HG03469 (cell line): ENCODE measurements at regions not wholly inside any gene's neighbourhood (a gene's known extent, or its start where the extent isn't known, plus 50 kb on each side); places are given as distances from the start of the nearest gene placed in this dataset.
"Not testable (repeated sequence)": the region's sequence is repeated elsewhere in the genome, so short reads cannot be mapped to it uniquely, and the experiment has no call there.

Experiments used
- ATAC-seq: cut with Tn5 transposase; IDR thresholded peaks from one replicate; pipeline ENCODE4 v1.9.1; 2021; ENCODE audit warnings: mild to moderate bottlenecking, moderate library complexity, moderate number of reproducible peaks; ENCODE audit not compliant: unreplicated experiment

DNA sequence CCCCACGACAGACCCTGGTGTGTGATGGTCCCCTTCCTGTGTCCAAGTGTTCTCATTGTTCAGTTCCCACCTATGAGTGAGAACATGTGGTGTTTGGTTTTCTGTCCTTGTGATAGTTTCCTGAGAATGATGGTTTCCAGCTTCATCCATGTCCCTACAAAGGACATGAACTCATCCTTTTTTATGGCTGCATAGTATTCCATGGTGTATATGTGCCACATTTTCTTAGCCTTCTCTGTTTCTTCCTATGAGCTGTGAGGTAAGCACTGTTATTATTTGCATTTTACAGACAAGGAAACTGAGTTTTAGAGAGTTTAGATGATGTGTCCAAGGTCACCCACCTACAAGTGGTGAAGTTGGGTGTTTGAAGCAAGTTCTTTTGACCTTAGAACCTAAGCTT lies 51.1 kb upstream of the BNC1 start:
- ATAC-seq: not testable (repeated sequence)

DNA sequence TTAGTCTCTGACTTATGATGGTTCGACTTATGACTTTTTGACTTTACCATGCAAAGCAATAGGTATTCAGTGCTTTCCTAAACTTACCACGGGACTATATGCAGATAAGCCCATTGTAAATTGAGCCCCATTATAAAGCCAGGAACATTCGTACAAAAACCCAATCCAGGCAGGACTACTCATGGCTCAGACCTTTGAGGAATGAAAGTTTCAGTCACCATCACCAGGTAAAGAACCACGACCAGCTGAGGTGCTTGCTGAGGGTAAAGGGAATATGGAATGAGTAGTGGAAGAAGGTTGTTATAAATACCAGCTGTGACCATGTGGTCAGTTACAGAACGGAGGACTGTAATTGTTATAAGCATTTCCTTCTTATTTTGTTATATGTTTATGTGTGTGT lies 54.9 kb upstream of the BNC1 start:
- no peak for ATAC-seq

DNA sequence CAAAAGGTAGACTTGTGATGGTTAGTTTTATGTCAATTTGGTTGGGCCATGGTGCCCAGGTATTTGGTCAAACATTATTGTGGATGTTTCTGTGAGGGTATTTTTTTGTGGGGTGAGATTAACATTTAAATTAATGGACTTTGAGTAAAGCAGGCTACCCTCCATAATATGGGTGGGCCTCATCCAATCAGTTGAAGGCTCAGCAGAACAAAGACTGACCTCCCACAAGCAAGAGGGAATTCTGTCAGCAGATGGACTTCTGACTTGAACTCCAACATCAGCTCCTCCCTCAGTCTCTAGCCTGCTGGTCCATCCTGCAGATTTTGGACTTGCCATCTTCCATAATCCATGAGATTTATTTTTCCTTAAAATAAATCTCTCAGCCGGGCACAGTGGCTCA lies 55.6 kb upstream of the BNC1 start:
- no peak for ATAC-seq

DNA sequence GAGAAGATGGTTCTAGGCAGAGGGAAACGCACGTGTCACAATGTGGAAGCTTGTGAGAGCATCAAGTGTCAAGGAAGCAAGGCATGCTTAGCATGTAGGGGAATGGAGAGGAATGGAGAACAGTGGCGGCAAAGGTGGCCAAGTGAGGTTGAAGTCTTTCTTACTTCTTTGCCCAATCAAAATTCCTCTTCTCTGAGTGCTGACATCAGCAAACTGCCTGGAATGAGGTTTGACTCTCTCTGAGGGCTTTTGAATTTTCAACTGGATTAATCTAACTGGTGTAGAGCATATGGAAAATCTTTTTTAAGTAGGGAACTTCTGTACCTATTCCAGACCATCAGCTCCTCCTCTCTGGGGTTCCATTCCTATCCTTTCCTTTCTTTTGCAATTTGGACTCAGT lies 61.9 kb upstream of the BNC1 start:
- ATAC-seq: no peak

DNA sequence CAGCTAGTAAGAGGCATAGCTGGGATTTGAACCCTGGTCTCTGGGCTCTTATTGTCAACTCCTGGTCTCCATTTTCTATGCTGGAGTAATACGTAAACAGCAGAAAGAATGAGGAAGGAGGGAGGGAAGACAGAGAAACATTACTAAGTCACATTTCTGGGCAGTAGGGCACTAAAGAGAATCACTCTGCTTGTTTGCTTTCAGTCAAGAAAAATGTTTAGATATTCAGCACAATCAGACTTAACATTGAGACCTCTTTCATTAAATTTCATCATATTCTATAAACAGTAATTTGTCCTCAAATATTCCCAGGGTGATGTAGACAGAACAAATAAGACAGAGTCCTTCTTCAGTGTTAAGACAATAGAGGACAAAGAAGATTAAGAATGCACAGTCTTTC lies 67.7 kb upstream of the BNC1 start:
- ATAC-seq: no peak

DNA sequence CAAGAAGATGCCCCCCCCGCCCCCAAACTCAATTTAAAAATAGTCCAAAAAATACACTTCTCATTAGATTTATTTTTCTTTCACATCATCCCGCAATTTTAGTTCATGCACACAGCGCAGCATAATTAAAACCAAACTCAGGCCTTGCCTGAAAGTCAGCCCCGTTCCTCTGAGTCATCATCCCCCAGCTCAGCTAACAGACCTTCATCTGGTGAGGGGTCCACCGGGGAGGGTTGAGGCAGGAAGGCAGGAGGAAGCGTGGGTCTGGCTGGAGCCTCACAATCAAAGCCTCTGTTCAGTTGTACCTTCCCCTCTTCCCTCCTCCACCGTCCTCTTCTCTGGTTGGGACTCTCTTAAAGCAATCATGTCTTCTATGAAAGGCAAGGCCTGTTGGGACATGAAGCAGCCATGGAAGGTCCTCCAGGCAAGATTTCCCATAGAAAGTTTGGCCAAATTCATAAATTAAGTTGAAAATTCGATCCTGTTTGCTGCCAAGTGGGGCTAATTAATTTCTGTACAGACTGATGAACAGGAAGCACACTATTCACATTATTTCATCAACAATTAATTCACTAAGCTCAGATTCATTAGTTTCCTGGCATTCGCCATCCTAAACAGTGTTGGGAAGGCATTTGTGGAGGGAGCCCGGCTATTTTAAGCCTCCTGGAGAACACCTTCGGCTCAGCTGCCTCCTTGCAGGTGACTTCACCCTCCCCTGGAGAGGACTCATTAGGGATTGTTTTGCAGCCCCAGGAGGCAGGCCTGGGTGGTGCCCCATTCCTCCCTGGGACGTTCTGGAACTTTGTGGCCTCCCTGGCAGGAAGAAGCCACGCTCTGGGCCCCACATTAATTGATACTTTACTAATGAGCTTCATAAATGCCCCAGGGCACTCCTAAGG lies 72.3 kb upstream of the BNC1 start:
- ATAC-seq: no peak

DNA sequence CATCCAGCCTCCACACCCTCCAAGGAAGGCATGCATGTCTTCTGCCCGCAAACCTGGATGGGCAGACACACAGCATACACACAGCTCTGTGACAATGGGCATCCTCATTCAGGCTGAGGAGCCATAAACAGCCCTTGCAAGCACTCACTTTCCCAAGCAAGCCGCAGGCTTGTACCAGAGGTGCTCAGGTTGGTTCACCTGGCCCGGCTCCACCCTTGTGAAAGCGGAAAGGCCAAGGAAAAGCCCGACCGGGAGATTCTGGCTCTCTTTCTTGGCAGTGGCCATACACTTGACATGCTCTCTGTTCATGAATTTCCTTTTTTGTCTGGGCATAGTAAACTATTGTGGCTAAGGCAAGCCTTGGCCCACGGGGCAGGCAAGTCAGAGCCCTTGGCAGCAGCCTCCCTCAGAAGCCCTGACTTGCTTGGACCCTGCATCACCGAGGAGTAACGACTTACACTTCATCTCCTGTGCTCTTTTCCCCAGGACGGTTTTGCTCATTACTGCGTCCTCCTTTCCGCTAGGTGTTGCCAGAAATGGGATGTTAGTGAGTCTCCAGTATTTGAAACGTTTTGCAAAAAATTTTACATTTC lies 74.6 kb upstream of the BNC1 start:
- no peak for ATAC-seq

DNA sequence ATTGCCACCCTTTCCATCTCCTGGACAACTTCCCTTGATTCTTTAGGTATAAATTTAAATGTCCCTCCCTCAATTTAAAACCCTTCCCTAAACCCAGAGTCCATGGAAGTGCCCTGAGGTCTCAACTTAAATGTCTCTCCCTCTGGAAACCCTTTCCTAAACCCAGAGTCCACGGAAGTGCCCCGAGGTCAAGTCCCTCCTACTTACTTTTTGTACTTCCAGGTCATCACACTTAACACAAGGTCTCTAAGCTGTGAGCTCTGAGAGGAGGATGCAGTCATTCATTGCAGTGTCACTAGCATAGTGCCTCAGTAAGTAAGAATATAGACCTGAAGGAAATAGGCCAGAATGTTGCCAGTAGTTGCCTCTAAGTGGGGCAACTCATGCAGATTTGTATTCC lies 78.2 kb upstream of the BNC1 start:
- no peak for ATAC-seq

DNA sequence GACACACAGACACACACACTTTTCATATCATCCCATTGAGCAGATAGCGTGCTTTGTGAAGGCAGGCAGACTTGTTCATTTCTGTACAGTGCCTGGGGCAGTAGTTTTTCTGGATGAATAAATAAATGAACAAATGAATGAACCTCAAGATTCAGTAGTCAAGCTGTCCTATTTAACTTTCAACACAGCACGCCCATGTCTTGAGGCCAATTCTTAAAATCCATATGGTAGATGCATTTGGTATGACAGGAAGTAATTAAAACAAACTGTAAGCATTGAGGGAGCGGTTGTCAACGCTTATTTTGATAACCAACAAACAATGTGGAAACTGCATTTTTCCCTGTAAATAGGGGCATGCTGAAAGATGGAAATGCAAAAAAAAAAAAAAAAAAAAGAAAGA lies 80.0 kb upstream of the BNC1 start:
- ATAC-seq: no peak

DNA sequence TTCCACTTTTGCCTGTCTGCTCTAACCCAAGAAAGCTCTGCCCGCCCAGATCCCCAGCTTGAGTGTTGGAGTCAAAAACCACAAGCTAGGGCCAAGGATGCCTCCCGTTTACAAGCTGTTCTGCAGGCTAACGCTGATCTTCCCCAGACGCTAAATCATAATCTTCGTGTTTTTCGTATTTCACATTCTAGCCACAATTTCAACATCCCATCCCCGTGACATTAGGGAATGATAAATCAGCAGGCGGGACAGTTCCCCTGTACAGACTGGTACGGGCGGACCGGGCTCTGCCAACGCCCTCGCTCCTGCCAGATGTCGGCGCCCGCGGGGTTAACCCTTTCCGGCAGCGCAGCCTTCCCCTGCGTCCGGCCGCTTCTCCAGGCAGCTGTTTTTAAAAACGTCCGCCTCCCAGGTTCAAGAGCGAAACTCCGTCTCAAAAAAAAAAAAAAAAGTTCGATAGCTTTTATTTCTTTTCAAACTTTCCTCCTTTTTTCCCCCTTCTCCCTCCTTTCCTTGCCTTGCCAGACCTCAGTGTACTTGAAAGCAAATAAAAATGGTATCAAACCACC lies 81.0 kb upstream of the BNC1 start:
- no peak for ATAC-seq

DNA sequence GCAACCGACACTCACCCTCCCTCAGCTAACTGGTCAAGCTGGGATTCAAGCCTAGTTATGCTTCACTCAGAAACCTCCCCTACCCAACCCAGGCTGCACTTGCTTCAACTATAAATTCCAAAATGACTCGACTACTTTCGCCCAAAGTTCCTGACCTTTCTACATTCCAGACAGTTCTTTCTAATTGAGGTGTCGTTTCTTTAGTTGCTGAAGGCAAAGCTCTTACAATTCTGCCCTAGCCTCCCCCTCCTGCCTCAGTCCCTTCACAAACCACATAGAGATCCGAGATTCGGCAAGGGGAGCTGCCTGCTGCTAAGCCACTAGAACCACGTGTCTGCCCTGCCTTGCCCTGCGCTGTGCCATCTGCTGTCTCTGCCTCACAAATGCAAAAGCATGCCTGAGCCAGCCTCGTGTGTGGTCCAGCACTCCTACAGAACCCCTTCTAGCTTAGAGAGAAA lies 74.7 kb upstream of the SH3GL3 start:
- no peak for ATAC-seq

DNA sequence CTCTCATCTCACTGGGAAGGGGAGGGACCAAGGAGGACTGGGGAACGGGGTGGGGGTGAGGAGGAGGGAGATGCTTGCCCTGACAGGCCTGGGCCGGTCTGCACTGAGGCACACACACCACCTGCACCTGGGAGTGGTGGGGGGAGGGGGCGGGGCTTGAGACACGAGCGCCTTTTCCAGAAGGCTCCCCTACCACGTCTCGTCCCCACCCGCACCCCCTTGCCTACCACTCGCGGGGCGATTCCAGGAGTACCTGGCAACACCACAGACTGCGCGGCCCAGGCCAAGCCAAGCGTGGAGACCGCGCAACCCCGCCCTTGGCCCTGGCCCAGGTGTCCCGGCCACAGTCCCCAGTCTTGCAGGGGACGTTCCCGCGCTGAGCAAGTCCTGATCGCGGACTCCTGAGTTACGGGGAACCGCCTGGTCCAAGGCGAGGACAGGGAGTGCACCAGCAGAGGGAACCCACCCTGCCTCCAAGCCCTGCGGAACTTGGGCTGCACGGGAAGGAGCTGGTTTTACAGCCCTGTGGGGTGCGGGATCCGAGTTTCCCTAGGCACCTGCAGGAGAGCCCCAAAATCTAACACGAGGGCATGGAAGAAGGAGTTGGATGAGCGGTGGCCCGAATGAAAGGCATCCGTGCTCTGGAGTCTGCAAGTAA lies 68.1 kb upstream of the SH3GL3 start:
- no peak for ATAC-seq

DNA sequence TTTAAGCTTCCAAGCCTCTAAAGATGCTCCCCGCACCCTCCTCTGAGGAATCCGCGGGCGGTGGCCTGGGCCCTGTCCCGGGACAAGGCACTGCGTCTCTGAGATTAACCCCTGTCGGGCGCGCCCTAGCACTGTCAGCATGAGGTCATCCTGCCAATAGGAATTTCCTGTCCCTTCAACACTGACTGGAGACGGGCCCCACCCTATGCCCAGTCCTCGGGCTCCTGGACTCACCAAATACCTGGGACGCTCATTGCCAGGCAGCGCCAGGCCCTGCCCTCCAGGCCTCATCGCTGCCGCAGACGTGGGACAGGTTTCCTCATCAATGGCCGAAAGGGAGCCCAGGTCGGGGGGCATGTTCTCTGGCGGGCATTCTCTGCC lies 67.6 kb upstream of the SH3GL3 start:
- no peak for ATAC-seq

DNA sequence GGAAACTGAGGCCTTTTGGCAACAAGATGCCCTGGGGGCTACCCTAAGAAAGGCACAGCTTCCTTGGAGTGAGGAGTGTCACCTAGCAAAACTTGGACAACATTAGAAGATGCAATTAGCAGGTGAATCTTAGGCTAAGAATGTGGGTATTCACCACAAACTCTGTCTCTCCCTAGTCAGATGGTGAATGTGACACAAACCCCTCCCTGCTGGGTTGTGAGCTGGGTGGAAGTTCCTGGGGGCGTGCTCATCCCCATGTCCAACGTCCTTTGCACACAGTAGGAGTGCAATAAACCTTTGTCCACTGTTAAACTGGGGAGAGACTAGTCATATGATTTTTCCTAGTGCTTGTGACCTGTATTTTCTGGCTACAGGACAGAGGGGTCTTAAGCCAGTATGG lies 67.1 kb upstream of the SH3GL3 start:
- ATAC-seq: no peak

DNA sequence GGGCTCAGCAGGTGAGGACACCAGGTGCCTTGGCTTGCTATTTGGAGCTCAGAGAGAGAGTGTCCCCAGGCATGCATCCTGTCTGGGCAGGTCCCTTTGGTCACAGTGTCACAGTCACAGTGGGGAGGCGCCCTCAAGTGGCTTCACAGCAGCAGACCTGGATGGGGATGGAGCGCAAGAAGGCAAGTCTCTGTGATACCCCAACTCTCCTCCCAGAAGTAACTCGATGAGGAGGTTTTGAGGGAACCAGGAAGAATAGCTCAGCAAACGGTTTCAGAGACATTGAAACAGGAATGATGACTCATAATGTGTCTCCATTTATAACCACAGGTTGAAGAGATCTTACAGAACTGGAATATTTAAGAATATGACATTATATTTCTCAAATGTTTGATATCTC lies 66.5 kb upstream of the SH3GL3 start:
- ATAC-seq: peak; percentile 67

DNA sequence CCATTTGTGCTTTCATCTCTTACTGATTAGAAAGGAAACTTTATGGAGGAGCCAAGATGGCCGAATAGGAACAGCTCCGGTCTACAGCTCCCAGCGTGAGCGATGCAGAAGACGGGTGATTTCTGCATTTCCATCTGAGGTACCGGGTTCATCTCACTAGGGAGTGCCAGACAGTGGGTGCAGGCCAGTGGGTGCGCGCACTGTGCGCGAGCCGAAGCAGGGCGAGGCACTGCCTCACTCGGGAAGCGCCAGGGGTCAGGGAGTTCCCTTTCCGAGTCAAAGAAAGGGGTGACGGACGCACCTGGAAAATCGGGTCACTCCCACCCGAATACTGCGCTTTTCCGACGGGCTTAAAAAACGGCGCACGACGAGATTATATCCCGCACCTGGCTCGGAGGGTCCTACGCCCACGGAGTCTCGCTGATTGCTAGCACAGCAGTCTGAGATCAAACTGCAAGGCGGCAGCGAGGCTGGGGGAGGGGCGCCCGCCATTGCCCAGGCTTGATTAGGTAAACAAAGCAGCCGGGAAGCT lies 63.5 kb upstream of the SH3GL3 start:
- ATAC-seq: not testable (repeated sequence)

DNA sequence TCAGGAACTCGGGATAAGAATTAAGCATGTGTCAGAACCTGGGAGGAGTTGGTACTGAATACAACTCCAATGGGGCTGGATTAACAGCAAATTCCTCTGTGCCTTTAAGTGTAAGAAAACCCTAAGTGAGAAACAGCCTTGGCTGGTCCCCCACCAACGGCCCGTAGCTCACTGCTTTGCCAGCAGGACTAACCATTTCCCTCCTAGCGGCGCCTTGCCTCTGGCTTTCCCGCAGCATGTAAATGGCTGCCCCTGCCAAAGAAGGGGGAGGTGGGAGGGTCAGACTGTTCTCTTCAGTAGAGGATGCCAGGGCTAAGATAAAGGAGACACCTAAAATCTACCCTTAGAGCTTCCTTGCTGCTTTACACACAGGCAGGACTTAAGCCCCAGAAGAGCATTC lies 51.0 kb upstream of the SH3GL3 start:
- ATAC-seq: no peak
